Esophagus muscularis mucosa (tissue), 3 donors: ENCODE measurements at regions not wholly inside any gene's neighbourhood (a gene's known extent, or its start where the extent isn't known, plus 50 kb on each side); places are given as distances from the start of the nearest gene placed in this dataset.

Experiments used
- small RNA-seq, 3 donors: library from RNA; depleted of rRNA; stranded (forward); fragments of <200 nt; gene quantifications; one replicate each; pipeline ENCODE3, GENCODE V24; 2016

Small RNAs in the stretch of these regions (small RNA-seq; reads per million reads assigned to genes)
- 0 reads per million in 3 donors for gene RNU6-420P
